ENCODE measurements at regions not wholly inside any gene's neighbourhood (a gene's known extent, or its start where the extent isn't known, plus 50 kb on each side); places are given as distances from the start of the nearest gene placed in this dataset.
"Not testable (repeated sequence)": the region's sequence is repeated elsewhere in the genome, so short reads cannot be mapped to it uniquely, and the experiment has no call there.

DNA sequence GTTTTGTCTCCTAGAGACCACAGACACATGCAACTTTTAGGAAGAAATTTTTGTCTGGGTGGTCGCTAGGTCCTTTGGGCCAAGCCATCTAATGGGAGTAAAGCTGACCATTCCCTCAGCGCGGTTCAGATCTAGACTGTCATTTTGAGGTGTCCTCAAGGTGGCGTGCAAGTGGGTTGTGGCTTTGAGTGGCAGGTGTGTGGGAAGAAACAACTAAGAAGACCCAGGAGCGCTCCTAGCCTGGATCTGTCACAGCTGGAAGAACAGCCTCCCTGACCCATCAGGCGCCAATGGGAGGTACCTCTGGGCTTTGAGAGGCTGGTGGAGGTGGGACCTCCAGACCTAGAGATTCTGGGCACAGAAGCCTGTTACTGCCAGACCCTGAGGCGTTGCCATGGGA is 645.1 kb downstream of the KCNJ18 start:
- no peak overlapping the region for H3K27ac ChIP-seq (ENCODE audit: low read length)
- H3K9me2 ChIP-seq (replicated peaks; ENCODE audit: insufficient read depth, low read length), result no peaks in the 10 kb centered on the region
- H3K4me1 ChIP-seq (ENCODE audit: low read length), result no peaks in the 10 kb centered on the region
- H3K27me3 ChIP-seq (replicated peaks; ENCODE audit: insufficient read depth, low read length), result no peaks in the 10 kb centered on the region
- no peak overlapping the region for H2AFZ ChIP-seq (ENCODE audit: low read length)
- H3K36me3 ChIP-seq (replicated peaks; ENCODE audit: insufficient read depth, low read length), result no peaks in the 10 kb centered on the region
- no peaks in the 10 kb centered on the region for H3K79me2 ChIP-seq (ENCODE audit: low read length)
- TF ChIP-seq EZH2phosphoT487 (IDR thresholded peaks at IDR 0.05; ENCODE audit: low read length), result no peak
- no peaks in the 10 kb centered on the region for H3K9me3 ChIP-seq (replicated peaks; ENCODE audit: insufficient read depth, low read length)
- no peaks in the 10 kb centered on the region for H3F3A ChIP-seq (ENCODE audit: insufficient read depth, low read length)
- H3K9ac ChIP-seq (ENCODE audit: low read length), result no peak overlapping the region
- H3K4me3 ChIP-seq (ENCODE audit: low read length), result no peak overlapping the region
- H4K20me1 ChIP-seq (ENCODE audit: insufficient read depth, low read length), result no peaks in the 10 kb centered on the region
- H3K4me2 ChIP-seq (ENCODE audit: low read depth, low read length), result no peak overlapping the region
- no peak for DNase-seq

DNA sequence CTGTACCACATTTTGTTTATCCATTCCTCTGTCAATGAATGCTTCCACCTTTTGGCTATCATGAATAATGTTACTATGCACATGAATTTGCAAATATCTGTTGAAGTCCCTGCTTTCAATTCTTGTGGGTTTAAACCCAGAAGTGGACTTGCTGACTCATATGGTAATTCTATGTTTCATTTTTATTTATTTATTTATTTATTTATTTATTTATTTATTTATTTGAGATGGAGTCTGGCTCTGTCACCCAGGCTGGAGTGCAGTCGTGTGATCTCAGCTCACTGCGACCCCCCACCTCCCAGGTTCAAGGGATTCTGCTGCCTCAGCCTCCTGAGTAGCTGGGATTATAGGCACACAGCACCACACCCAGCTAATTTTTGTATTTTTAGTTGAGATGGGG is 664.3 kb downstream of the KCNJ18 start:
- DNase-seq; H3K79me2 ChIP-seq (ENCODE audit: low read length); H3K36me3 ChIP-seq (replicated peaks; ENCODE audit: insufficient read depth, low read length); H2AFZ ChIP-seq (ENCODE audit: low read length); H3K27me3 ChIP-seq (replicated peaks; ENCODE audit: insufficient read depth, low read length); H3K9me3 ChIP-seq (replicated peaks; ENCODE audit: insufficient read depth, low read length); H3K4me3 ChIP-seq (ENCODE audit: low read length); H3K4me1 ChIP-seq (ENCODE audit: low read length); H4K20me1 ChIP-seq (ENCODE audit: insufficient read depth, low read length); H3K27ac ChIP-seq (ENCODE audit: low read length); H3K4me2 ChIP-seq (ENCODE audit: low read depth, low read length); H3K9me2 ChIP-seq (replicated peaks; ENCODE audit: insufficient read depth, low read length); H3F3A ChIP-seq (ENCODE audit: insufficient read depth, low read length); H3K9ac ChIP-seq (ENCODE audit: low read length): not testable (repeated sequence)

- H3K9ac ChIP-seq (ENCODE audit: low read length); H3K9me3 ChIP-seq (replicated peaks; ENCODE audit: insufficient read depth, low read length); DNase-seq; H3K36me3 ChIP-seq (replicated peaks; ENCODE audit: insufficient read depth, low read length); H4K20me1 ChIP-seq (ENCODE audit: insufficient read depth, low read length); H3F3A ChIP-seq (ENCODE audit: insufficient read depth, low read length); H3K79me2 ChIP-seq (ENCODE audit: low read length); H2AFZ ChIP-seq (ENCODE audit: low read length); H3K9me2 ChIP-seq (replicated peaks; ENCODE audit: insufficient read depth, low read length); H3K27me3 ChIP-seq (replicated peaks; ENCODE audit: insufficient read depth, low read length); H3K4me2 ChIP-seq (ENCODE audit: low read depth, low read length); H3K4me1 ChIP-seq (ENCODE audit: low read length); H3K4me3 ChIP-seq (ENCODE audit: low read length); H3K27ac ChIP-seq (ENCODE audit: low read length): not testable (repeated sequence)
These were observed 678.7 kb downstream of the KCNJ18 start for GRCh38 chr17:22370988-22371387.

GRCh38 chr17:22373911-22374310 is 681.6 kb downstream of the KCNJ18 start:
- TF ChIP-seq CTCF (IDR thresholded peaks at IDR 0.05; ENCODE audit: low read length), result no peak
- TF ChIP-seq EZH2 (optimal IDR thresholded peaks at IDR 0.05; ENCODE audit: low read depth, low read length), result no peak
- no peak for TF ChIP-seq EZH2phosphoT487 (IDR thresholded peaks at IDR 0.05; ENCODE audit: low read length)
- no peaks in the 10 kb centered on the region for H3K79me2 ChIP-seq (ENCODE audit: low read length)
- no peaks in the 10 kb centered on the region for H3K9me2 ChIP-seq (replicated peaks; ENCODE audit: insufficient read depth, low read length)
- no peak overlapping the region for H3K27ac ChIP-seq (ENCODE audit: low read length)
- no peaks in the 10 kb centered on the region for H3K9me3 ChIP-seq (replicated peaks; ENCODE audit: insufficient read depth, low read length)
- H3K4me1 ChIP-seq (ENCODE audit: low read length), result no peaks in the 10 kb centered on the region
- no peaks in the 10 kb centered on the region for H3K27me3 ChIP-seq (replicated peaks; ENCODE audit: insufficient read depth, low read length)
- no peaks in the 10 kb centered on the region for H4K20me1 ChIP-seq (ENCODE audit: insufficient read depth, low read length)
- H3K4me2 ChIP-seq (ENCODE audit: low read depth, low read length), result no peak overlapping the region
- no peak overlapping the region for H3K9ac ChIP-seq (ENCODE audit: low read length)
- no peak overlapping the region for H2AFZ ChIP-seq (ENCODE audit: low read length)
- H3K4me3 ChIP-seq (ENCODE audit: low read length), result no peak overlapping the region
- H3K36me3 ChIP-seq (replicated peaks; ENCODE audit: insufficient read depth, low read length), result no peaks in the 10 kb centered on the region
- no peak for DNase-seq
- no peaks in the 10 kb centered on the region for H3F3A ChIP-seq (ENCODE audit: insufficient read depth, low read length)

- Histone ChIP-seq H3K36me3 (replicated peaks; ENCODE audit: insufficient read depth, low read length) (no peaks in the 10 kb centered on the region), H3K27ac (ENCODE audit: low read length) (no peak overlapping the region), H3F3A (ENCODE audit: insufficient read depth, low read length) (no peaks in the 10 kb centered on the region), H3K27me3 (replicated peaks; ENCODE audit: insufficient read depth, low read length) (no peaks in the 10 kb centered on the region), H3K9me2 (replicated peaks; ENCODE audit: insufficient read depth, low read length) (no peaks in the 10 kb centered on the region), H3K9me3 (replicated peaks; ENCODE audit: insufficient read depth, low read length) (no peaks in the 10 kb centered on the region), H3K4me3 (ENCODE audit: low read length) (no peak overlapping the region), H3K9ac (ENCODE audit: low read length) (no peak overlapping the region), H2AFZ (ENCODE audit: low read length) (no peak overlapping the region), H4K20me1 (ENCODE audit: insufficient read depth, low read length) (no peaks in the 10 kb centered on the region), H3K4me2 (ENCODE audit: low read depth, low read length) (no peak overlapping the region), H3K4me1 (ENCODE audit: low read length) (no peaks in the 10 kb centered on the region), H3K79me2 (ENCODE audit: low read length) (no peaks in the 10 kb centered on the region)
- DNase-seq, result no peak
- TF ChIP-seq EZH2 (optimal IDR thresholded peaks at IDR 0.05; ENCODE audit: low read depth, low read length) (no peak), EZH2phosphoT487 (IDR thresholded peaks at IDR 0.05; ENCODE audit: low read length) (no peak), CTCF (IDR thresholded peaks at IDR 0.05; ENCODE audit: low read length) (no peak)
These were observed 682.4 kb downstream of the KCNJ18 start for GRCh38 chr17:22374741-22375140.

DNA sequence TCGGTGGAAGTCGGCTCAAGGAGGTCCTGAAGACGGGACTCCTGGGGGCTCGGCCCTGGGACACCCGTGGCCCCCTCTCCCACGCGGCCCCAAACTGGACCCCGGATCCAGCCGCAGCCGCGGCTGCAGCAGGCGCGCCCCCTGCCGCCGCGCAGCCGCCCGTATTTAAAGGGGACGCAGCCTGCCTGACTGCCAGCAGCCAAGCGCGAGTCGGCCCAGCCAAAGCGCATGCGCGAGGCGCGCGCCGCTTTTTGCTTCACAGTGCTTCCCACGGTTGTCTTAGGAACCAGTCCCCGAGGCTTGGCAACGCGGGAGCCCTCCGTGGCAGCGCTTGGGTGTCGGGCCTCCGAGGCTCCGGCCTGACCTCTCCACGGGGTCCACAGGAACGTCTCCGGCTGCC is 684.4 kb downstream of the KCNJ18 start:
- H4K20me1 ChIP-seq (ENCODE audit: insufficient read depth, low read length); DNase-seq: not testable (repeated sequence)

More for the DNA sequence above, 684.4 kb downstream of the KCNJ18 start:
- H3F3A ChIP-seq (ENCODE audit: insufficient read depth, low read length); H3K36me3 ChIP-seq (replicated peaks; ENCODE audit: insufficient read depth, low read length); H3K4me3 ChIP-seq (ENCODE audit: low read length); H3K79me2 ChIP-seq (ENCODE audit: low read length); H3K4me2 ChIP-seq (ENCODE audit: low read depth, low read length); H2AFZ ChIP-seq (ENCODE audit: low read length); H3K9ac ChIP-seq (ENCODE audit: low read length); H3K27ac ChIP-seq (ENCODE audit: low read length); H3K9me3 ChIP-seq (replicated peaks; ENCODE audit: insufficient read depth, low read length); H3K4me1 ChIP-seq (ENCODE audit: low read length); H3K9me2 ChIP-seq (replicated peaks; ENCODE audit: insufficient read depth, low read length); H3K27me3 ChIP-seq (replicated peaks; ENCODE audit: insufficient read depth, low read length): not testable (repeated sequence)
